ENCODE measurements at regions not wholly inside any gene's neighbourhood (a gene's known extent, or its start where the extent isn't known, plus 50 kb on each side); places are given as distances from the start of the nearest gene placed in this dataset.

GRCh38 chr13:21871919-21872318 is 201.0 kb downstream of the FGF9 start:
- Histone ChIP-seq H3K23ac (ENCODE audit: insufficient read length) (no peak overlapping the region), H2BK120ac (replicated peaks; ENCODE audit: low read depth, low read length) (no peak overlapping the region), H3K4me2 (ENCODE audit: insufficient read depth in 1 of 2, low read depth in 2 of 2, low read length in 2 of 2) (no peak overlapping the region), H2AFZ (ENCODE audit: low read length) (peak overlapping the region; percentile 87; the same call in 1 of the 2 replicates), H3K79me2 (ENCODE audit: control insufficient read depth in 1 of 2, insufficient read depth in 2 of 2, low read length in 2 of 2) (no peaks in the 10 kb centered on the region), H3K4me1 (replicated peaks in 1 of 4; ENCODE audit: control insufficient read depth in 3 of 4, insufficient read depth in 4 of 4, low read length in 3 of 4) (no peaks in the 10 kb centered on the region), H3K27ac (ENCODE audit: low read depth, low read length) (no peak overlapping the region), H3K14ac (ENCODE audit: insufficient read length) (no peak overlapping the region), H2BK12ac (ENCODE audit: low read depth, low read length) (no peak overlapping the region), H4K91ac (replicated peaks; ENCODE audit: insufficient read length, low read length) (no peak overlapping the region), H4K20me1 (replicated peaks in 1 of 2; ENCODE audit: control insufficient read depth in 1 of 2, insufficient read depth in 2 of 2, low read length in 2 of 2) (no peaks in the 10 kb centered on the region), H4K5ac (ENCODE audit: insufficient read length, low read depth, low read length) (no peak overlapping the region), H3K27me3 (replicated peaks in 1 of 4; ENCODE audit: control insufficient read depth in 3 of 4, extremely low read depth in 1 of 4, insufficient read depth in 3 of 4, low read length in 3 of 4) (no peaks in the 10 kb centered on the region), H4K8ac (ENCODE audit: extremely low read depth, insufficient read depth, low read length) (no peak overlapping the region), H3K56ac (replicated peaks; ENCODE audit: insufficient read length, low read depth, low read length) (no peak overlapping the region), H3K18ac (ENCODE audit: extremely low read depth, low read length) (no peak overlapping the region), H3K9me3 (ENCODE audit: insufficient read depth in 2 of 2, low read depth in 1 of 2, low read length in 1 of 2) (no peaks in the 10 kb centered on the region), H3K9ac (replicated peaks in 1 of 4; ENCODE audit: extremely low read depth in 1 of 4, low read depth in 3 of 4, low read length in 3 of 4) (no peak overlapping the region), H3K23me2 (ENCODE audit: low read depth, low read length) (no peaks in the 10 kb centered on the region), H3K79me1 (ENCODE audit: low read depth, low read length) (no peaks in the 10 kb centered on the region), H3K36me3 (ENCODE audit: control insufficient read depth in 2 of 4, insufficient read depth in 4 of 4, low read length in 3 of 4) (no peaks in the 10 kb centered on the region), H2BK15ac (ENCODE audit: low read length) (no peak overlapping the region), H3K4ac (replicated peaks; ENCODE audit: insufficient read length, low read depth, low read length) (no peak overlapping the region), H3K4me3 (ENCODE audit: extremely low read depth in 1 of 4, insufficient read depth in 2 of 4, low read depth in 3 of 4, low read length in 4 of 4) (no peak overlapping the region), H2BK5ac (ENCODE audit: low read depth, low read length) (no peak overlapping the region), H2BK20ac (ENCODE audit: low read length) (no peak overlapping the region), H2AK5ac (ENCODE audit: low read depth, low read length) (no peak overlapping the region)
- CTCF ChIA-PET (ENCODE audit: partially characterized antibody) = interaction anchor here (0.5 to 1.1 kb wide), 5 partner anchors 10 to 234 kb away, joined by 3 to 5 read pairs (median 3); no protein-coding TSS in a partner anchor
- no peak for TF ChIP-seq RBBP5 (IDR thresholded peaks at IDR 0.05; ENCODE audit: borderline replicate concordance, low read depth, low read length)
- no peak for TF ChIP-seq GTF2F1 (IDR thresholded peaks at IDR 0.05; ENCODE audit: borderline replicate concordance, low read depth, low read length)
- TF ChIP-seq CBX5 (IDR thresholded peaks at IDR 0.05; ENCODE audit: low read depth, low read length) = no peak
- FAIRE-seq = no peak
- DNase-seq (ENCODE audit: low read depth in 1 of 2, low spot score in 2 of 2) = no peak
- POLR2A ChIA-PET (ENCODE audit: partially characterized antibody) = no interaction called here
- WGBS, 2 experiments (ENCODE audit: extremely low coverage in 1 of 2, insufficient coverage in 1 of 2, insufficient read length in 1 of 2, insufficient replicate concordance in 2 of 2, low coverage in 1 of 2, low lambda C conversion rate in 2 of 2, missing lambda C conversion rate in 1 of 2) = 89% methylated on average over 5 of the region's 5 CpGs; no CpG with 5 or more reads in 1 of the 2 experiments
